ENCODE measurements at regions not wholly inside any gene's neighbourhood (a gene's known extent, or its start where the extent isn't known, plus 50 kb on each side); places are given as distances from the start of the nearest gene placed in this dataset.

- no peaks in the 10 kb centered on the region for H3K9me3 ChIP-seq
- DNase-seq (no peak), ATAC-seq (no peak)
- intact Hi-C loops (cut with DNase I), result loop anchor here in 1 of 10 donors (10.0 kb wide), 1 partner anchor 55 kb away; no protein-coding TSS in a partner anchor
- peaks cover 0 to 7% (median 0%) of the 10 kb centered on the region in 9 donors for H3K27me3 ChIP-seq
- H3K4me3 ChIP-seq, result no peak overlapping the region
- no peaks in the 10 kb centered on the region for H3K4me1 ChIP-seq
- TF ChIP-seq POLR2A (IDR thresholded peaks at IDR 0.05) (no peak), CTCF (IDR thresholded peaks at IDR 0.05) (no peak)
- WGBS, 4 donors, result 52 to 63% (median 56%) methylated on average over 3 of the region's 3 CpGs
- H3K27ac ChIP-seq, result no peak overlapping the region
- H3K36me3 ChIP-seq, result no peaks in the 10 kb centered on the region
These were observed 517.2 kb downstream of the RBFOX1 start for GRCh38 chr16:7849841-7850240.

- H3K4me3 ChIP-seq, result no peak overlapping the region
- intact Hi-C loops (cut with DNase I), result no loop called here
- H3K27ac ChIP-seq, result no peak overlapping the region
- H3K27me3 ChIP-seq, result peaks cover 0 to 7% (median 0%) of the 10 kb centered on the region in 9 donors
- peaks cover 0 to 5% (median 0%) of the 10 kb centered on the region in 12 donors for H3K9me3 ChIP-seq
- TF ChIP-seq CTCF (IDR thresholded peaks at IDR 0.05) (no peak), POLR2A (IDR thresholded peaks at IDR 0.05) (no peak)
- H3K4me1 ChIP-seq, result no peaks in the 10 kb centered on the region
- DNase-seq, result no peak
- no peaks in the 10 kb centered on the region for H3K36me3 ChIP-seq
- WGBS, 4 donors, result 72 to 79% (median 77%) methylated on average over 7 of the region's 7 CpGs
- no peak for ATAC-seq
These were observed 510.6 kb downstream of the RBFOX1 start for GRCh38 chr16:7843261-7843660.

- H3K27me3 ChIP-seq, result peaks cover 0 to 3% (median 0%) of the 10 kb centered on the region in 9 donors
- 49 to 56% (median 53%) methylated on average over 4 of the region's 4 CpGs for WGBS, 4 donors
- no peak for DNase-seq
These were observed 506.9 kb downstream of the RBFOX1 start for GRCh38 chr16:7839568-7839967.

GRCh38 chr16:7834771-7835431, 502.3 kb downstream of the RBFOX1 start:
- 11 to 18% (median 14%) methylated on average over 1 of the region's 1 CpG for WGBS, 4 donors
- Histone ChIP-seq H3K4me1 (no peaks in the 10 kb centered on the region), H3K4me3 (no peak overlapping the region), H3K9me3 (no peaks in the 10 kb centered on the region), H3K27ac (no peak overlapping the region), H3K27me3 (peaks cover 0 to 7% (median 0%) of the 10 kb centered on the region in 9 donors), H3K36me3 (no peaks in the 10 kb centered on the region)
- no peak for ATAC-seq
- no peak for TF ChIP-seq POLR2A (IDR thresholded peaks at IDR 0.05)
- no peak for TF ChIP-seq CTCF (IDR thresholded peaks at IDR 0.05)
- intact Hi-C loops (cut with DNase I), result no loop called here
- no peak for DNase-seq

More at GRCh38 chr16:7839568-7839967, 506.9 kb downstream of the RBFOX1 start:
- Histone ChIP-seq H3K27ac (no peak overlapping the region), H3K4me3 (no peak overlapping the region), H3K9me3 (peaks cover 0 to 5% (median 0%) of the 10 kb centered on the region in 12 donors), H3K36me3 (no peaks in the 10 kb centered on the region), H3K4me1 (no peaks in the 10 kb centered on the region)
- TF ChIP-seq POLR2A (IDR thresholded peaks at IDR 0.05) (no peak), CTCF (IDR thresholded peaks at IDR 0.05) (no peak)
- intact Hi-C loops (cut with DNase I), result no loop called here
- ATAC-seq, result no peak
